ENCODE measurements at regions not wholly inside any gene's neighbourhood (a gene's known extent, or its start where the extent isn't known, plus 50 kb on each side); places are given as distances from the start of the nearest gene placed in this dataset.

- DNase-seq (ENCODE audit: low read depth), result no peak
These were observed 185.7 kb downstream of the IRX5 start for GRCh38 chr16:55116165-55116920.

GRCh38 chr16:55118701-55119260, 188.1 kb downstream of the IRX5 start:
- DNase-seq (ENCODE audit: low read depth), result no peak

GRCh38 chr16:55120408-55120807, 189.7 kb downstream of the IRX5 start:
- no peak for DNase-seq (ENCODE audit: low read depth)

- no peak for DNase-seq (ENCODE audit: low read depth)
These were observed 190.2 kb downstream of the IRX5 start for GRCh38 chr16:55120826-55121225.

GRCh38 chr16:55123652-55124051, 193.0 kb downstream of the IRX5 start:
- DNase-seq (ENCODE audit: low read depth), result no peak

GRCh38 chr16:55125818-55126385, 195.2 kb downstream of the IRX5 start:
- no peak for DNase-seq (ENCODE audit: low read depth)

- DNase-seq (ENCODE audit: low read depth), result no peak
These were observed 195.8 kb downstream of the IRX5 start for GRCh38 chr16:55126456-55126855.

GRCh38 chr16:55130456-55130855, 193.5 kb upstream of the IRX6 start:
- DNase-seq (ENCODE audit: low read depth), result no peak

GRCh38 chr16:55130911-55131310, 193.1 kb upstream of the IRX6 start:
- DNase-seq (ENCODE audit: low read depth), result no peak

- no peak for DNase-seq (ENCODE audit: low read depth)
These were observed 190.3 kb upstream of the IRX6 start for GRCh38 chr16:55133654-55134053.

- no peak for DNase-seq (ENCODE audit: low read depth)
These were observed 187.4 kb upstream of the IRX6 start for GRCh38 chr16:55136356-55137150.

- no peak for DNase-seq (ENCODE audit: low read depth)
These were observed 185.7 kb upstream of the IRX6 start for GRCh38 chr16:55138298-55138697.

- DNase-seq (ENCODE audit: low read depth), result no peak
These were observed 181.6 kb upstream of the IRX6 start for GRCh38 chr16:55142405-55142804.

- DNase-seq (ENCODE audit: low read depth), result no peak
These were observed 179.4 kb upstream of the IRX6 start for GRCh38 chr16:55144651-55145050.

- no peak for DNase-seq (ENCODE audit: low read depth)
These were observed 178.0 kb upstream of the IRX6 start for GRCh38 chr16:55145771-55146603.

- no peak for DNase-seq (ENCODE audit: low read depth)
These were observed 177.0 kb upstream of the IRX6 start for GRCh38 chr16:55146966-55147365.

- DNase-seq (ENCODE audit: low read depth), result no peak
These were observed 176.6 kb upstream of the IRX6 start for GRCh38 chr16:55147396-55147795.

- DNase-seq (ENCODE audit: low read depth), result no peak
These were observed 174.4 kb upstream of the IRX6 start for GRCh38 chr16:55149622-55150021.

- no peak for DNase-seq (ENCODE audit: low read depth)
These were observed 172.3 kb upstream of the IRX6 start for GRCh38 chr16:55151561-55152305.

GRCh38 chr16:55152875-55153390, 171.1 kb upstream of the IRX6 start:
- DNase-seq (ENCODE audit: low read depth), result no peak

GRCh38 chr16:55154262-55154661, 169.7 kb upstream of the IRX6 start:
- DNase-seq (ENCODE audit: low read depth), result no peak
